MM.1S (cell line): ENCODE measurements at regions not wholly inside any gene's neighbourhood (a gene's known extent, or its start where the extent isn't known, plus 50 kb on each side); places are given as distances from the start of the nearest gene placed in this dataset.

Source experiments
- DNase-seq: peaks from one replicate; pipeline ENCODE4 v3.0.0-alpha.2; 2015
- H2AFZ ChIP-seq: fragments of 300-600 bp; sonication (generic); 2 replicates; pipeline ENCODE4 v1.6.0; 2016; ENCODE audit warnings: antibody characterized with exemption, low read length
- H3F3A ChIP-seq: fragments of 300-600 bp; sonication (generic); 2 replicates; pipeline ENCODE4 v1.6.1; 2016; ENCODE audit warnings: mild to moderate bottlenecking, antibody characterized with exemption, low read length, moderate library complexity, mixed read lengths; ENCODE audit not compliant: insufficient read depth
- H3K27ac ChIP-seq: fragments of 300-600 bp; sonication (generic); 2 replicates; pipeline ENCODE4 v1.5.1; 2016; ENCODE audit warnings: mild to moderate bottlenecking, low read length
- H3K27me3 ChIP-seq: fragments of 300-600 bp; sonication (generic); replicated peaks from 2 replicates; pipeline ENCODE4 v1.6.0; 2016; ENCODE audit warnings: low read length; ENCODE audit not compliant: insufficient read depth
- H3K36me3 ChIP-seq: fragments of 300-600 bp; sonication (generic); replicated peaks from 2 replicates; pipeline ENCODE4 v1.6.1; 2016; ENCODE audit warnings: mild to moderate bottlenecking, low read length, mixed read lengths; ENCODE audit not compliant: insufficient read depth
- H3K4me1 ChIP-seq: fragments of 300-600 bp; sonication (generic); 2 replicates; pipeline ENCODE4 v1.6.1; 2016; ENCODE audit warnings: low read length, mixed read lengths
- H3K4me2 ChIP-seq: fragments of 300-600 bp; sonication (generic); 2 replicates; pipeline ENCODE4 v1.6.0; 2016; ENCODE audit warnings: low read depth, low read length
- H3K4me3 ChIP-seq: fragments of 300-600 bp; sonication (generic); 2 replicates; pipeline ENCODE4 v1.5.1; 2016; ENCODE audit warnings: low read length, mixed read lengths
- H3K79me2 ChIP-seq: fragments of 300-600 bp; sonication (generic); 2 replicates; pipeline ENCODE4 v1.6.1; 2016; ENCODE audit warnings: mixed run types, low read length, mixed read lengths
- H3K9ac ChIP-seq: fragments of 300-600 bp; sonication (generic); 2 replicates; pipeline ENCODE4 v1.6.1; 2016; ENCODE audit warnings: low read length, mixed read lengths
- H3K9me2 ChIP-seq: fragments of 300-600 bp; sonication (generic); replicated peaks from 2 replicates; pipeline ENCODE4 v1.6.1; 2016; ENCODE audit warnings: mild to moderate bottlenecking, low read length, mixed read lengths; ENCODE audit not compliant: insufficient read depth
- H3K9me3 ChIP-seq: fragments of 300-600 bp; sonication (generic); replicated peaks from 2 replicates; pipeline ENCODE4 v1.6.1; 2016; ENCODE audit warnings: mild to moderate bottlenecking, low read length, mixed read lengths; ENCODE audit not compliant: insufficient read depth
- H4K20me1 ChIP-seq: fragments of 300-600 bp; sonication (generic); 2 replicates; pipeline ENCODE4 v1.6.1; 2016; ENCODE audit warnings: mild to moderate bottlenecking, low read length, moderate library complexity, mixed read lengths; ENCODE audit not compliant: insufficient read depth
- CTCF ChIP-seq: fragments of 300-600 bp; sonication (generic); IDR thresholded peaks from 2 replicates; pipeline ENCODE4 v1.5.1; 2016; ENCODE audit warnings: antibody characterized with exemption, low read length, mixed read lengths
- EZH2 ChIP-seq: fragments of 300-600 bp; sonication (generic); optimal IDR thresholded peaks from 2 replicates; pipeline ENCODE3; 2017; ENCODE audit warnings: low read depth, mild to moderate bottlenecking, antibody characterized with exemption, low read length, mixed read lengths
- EZH2phosphoT487 ChIP-seq: fragments of 300-600 bp; sonication (generic); IDR thresholded peaks from 2 replicates; pipeline ENCODE4 v1.6.1; 2018; ENCODE audit warnings: antibody characterized with exemption, low read length

GRCh38 chr18:6486313-6486712 is 71.6 kb upstream of the L3MBTL4 start:
- Histone ChIP-seq H3F3A (no peaks in the 10 kb centered on the region), H3K4me3 (no peak overlapping the region), H3K36me3 (no peaks in the 10 kb centered on the region), H3K4me2 (no peak overlapping the region), H3K27ac (no peak overlapping the region), H3K4me1 (0 out of 2 replicates have a peak, but pooled peaks cover 3% of the 10 kb centered on the region), H3K79me2 (no peaks in the 10 kb centered on the region), H4K20me1 (no peaks in the 10 kb centered on the region), H3K9ac (no peak overlapping the region), H3K9me3 (no peaks in the 10 kb centered on the region), H3K27me3 (no peaks in the 10 kb centered on the region), H2AFZ (no peak overlapping the region), H3K9me2 (no peaks in the 10 kb centered on the region)
- TF ChIP-seq EZH2phosphoT487 (no peak), EZH2 (no peak), CTCF (no peak)
- no peak for DNase-seq

- no peaks in the 10 kb centered on the region for H3K9me2 ChIP-seq
- H3K4me2 ChIP-seq = no peak overlapping the region
- H3K27me3 ChIP-seq = no peaks in the 10 kb centered on the region
- no peaks in the 10 kb centered on the region for H4K20me1 ChIP-seq
- no peak for DNase-seq
- H3K79me2 ChIP-seq = no peaks in the 10 kb centered on the region
- 0 out of 2 replicates have a peak, but pooled peaks cover 3% of the 10 kb centered on the region for H3K4me1 ChIP-seq
- H3K9me3 ChIP-seq = no peaks in the 10 kb centered on the region
- no peak overlapping the region for H3K9ac ChIP-seq
- no peaks in the 10 kb centered on the region for H3K36me3 ChIP-seq
- H3K4me3 ChIP-seq = no peak overlapping the region
- no peak overlapping the region for H2AFZ ChIP-seq
- H3K27ac ChIP-seq = no peak overlapping the region
- TF ChIP-seq EZH2 (no peak), CTCF (no peak), EZH2phosphoT487 (no peak)
- no peaks in the 10 kb centered on the region for H3F3A ChIP-seq
Measured at GRCh38 chr18:6486764-6487426, 72.2 kb upstream of the L3MBTL4 start.

- no peaks in the 10 kb centered on the region for H4K20me1 ChIP-seq
- H3F3A ChIP-seq = no peaks in the 10 kb centered on the region
- no peak for DNase-seq
- H3K9ac ChIP-seq = no peak overlapping the region
- no peak overlapping the region for H3K27ac ChIP-seq
- no peak overlapping the region for H3K4me2 ChIP-seq
- TF ChIP-seq EZH2 (no peak), CTCF (no peak), EZH2phosphoT487 (no peak)
- no peaks in the 10 kb centered on the region for H3K4me1 ChIP-seq
- H3K36me3 ChIP-seq = no peaks in the 10 kb centered on the region
- H3K9me3 ChIP-seq = no peaks in the 10 kb centered on the region
- no peaks in the 10 kb centered on the region for H3K79me2 ChIP-seq
- H3K9me2 ChIP-seq = no peaks in the 10 kb centered on the region
- no peaks in the 10 kb centered on the region for H3K27me3 ChIP-seq
- no peak overlapping the region for H2AFZ ChIP-seq
- H3K4me3 ChIP-seq = no peak overlapping the region
Measured at GRCh38 chr18:6487968-6488367, 73.3 kb upstream of the L3MBTL4 start.
